B cell (primary cell): ENCODE measurements at regions not wholly inside any gene's neighbourhood (a gene's known extent, or its start where the extent isn't known, plus 50 kb on each side); places are given as distances from the start of the nearest gene placed in this dataset.

Experiments used
- ATAC-seq: fragments of 200-7000 bp; cut with Tn5 transposase; one replicate; pipeline ENCODE4 v1.10.0; 2021; ENCODE audit warnings: low read depth, mild to moderate bottlenecking, moderate number of reproducible peaks, moderate library complexity
- CTCF ChIA-PET: fragments of 350-600 bp; sonication (Branson Sonifier 250); formaldehyde crosslinking; loops from one replicate; lab custom pipeline; 2021; ENCODE audit warnings: antibody characterized with exemption, inconsistent platforms; lab: Charles Lee
- POLR2A ChIA-PET: fragments of 350-600 bp; sonication (Branson Sonifier 250); formaldehyde crosslinking; loops from one replicate; lab custom pipeline; 2021; ENCODE audit warnings: antibody characterized with exemption; lab: Charles Lee
- DNase-seq: peaks from one replicate; pipeline ENCODE4 v3.0.0; 2013
- H2AFZ ChIP-seq: 2 replicates; pipeline ENCODE4 v1.6.1; 2012; ENCODE audit warnings: mild to moderate bottlenecking, low read depth, low read length; ENCODE audit not compliant: insufficient read depth, poor library complexity, severe bottlenecking
- H3K27ac ChIP-seq, 2 donors: 1 replicate in 1 of 2; 2 replicates in 1 of 2; pipeline ENCODE4 v1.5.1; 2012 to 2013; ENCODE audit warnings: low read length in 2 of 2, mild to moderate bottlenecking in 2 of 2, moderate library complexity in 1 of 2
- H3K27me3 ChIP-seq, 4 experiments: fragments of 200-600 bp in 1 of 4; sonication (generic) in 1 of 4; replicated peaks in 1 of 4; 1 replicate in 2 of 4; 2 replicates in 2 of 4; pipeline versions ENCODE4 v1.6.1 to v1.7.0; 2013 to 2016; ENCODE audit warnings: low read length in 3 of 4, mild to moderate bottlenecking in 2 of 4, mixed read lengths in 1 of 4, moderate library complexity in 1 of 4; ENCODE audit not compliant: insufficient read depth in 4 of 4, control insufficient read depth in 3 of 4; ENCODE audit errors: control extremely low read depth in 1 of 4
- H3K36me3 ChIP-seq, 2 experiments: replicated peaks in 1 of 2; 1 replicate in 1 of 2; 2 replicates in 1 of 2; pipeline versions ENCODE4 v1.6.1 to v1.7.1; 2013; ENCODE audit warnings: low read length in 1 of 2; ENCODE audit not compliant: insufficient read depth in 2 of 2, control insufficient read depth in 1 of 2; ENCODE audit errors: control extremely low read depth in 1 of 2, extremely low read depth in 1 of 2
- H3K4me1 ChIP-seq, 2 donors: fragments of 200-600 bp in 1 of 2; sonication (generic) in 1 of 2; 1 replicate in 1 of 2; 2 replicates in 1 of 2; pipeline versions ENCODE4 v1.5.1 to v1.6.1; 2013 to 2017; ENCODE audit warnings: low read length in 2 of 2; ENCODE audit not compliant: control insufficient read depth in 2 of 2, insufficient read depth in 2 of 2
- H3K4me2 ChIP-seq: replicated peaks from 2 replicates; pipeline ENCODE3; 2012; ENCODE audit warnings: mild to moderate bottlenecking, low read depth, low read length; ENCODE audit not compliant: poor library complexity, severe bottlenecking
- H3K4me3 ChIP-seq, 5 experiments: fragments of 200-600 bp in 1 of 5; sonication (generic) in 1 of 5; 1 replicate in 3 of 5; 2 replicates in 2 of 5; pipeline versions ENCODE4 v1.5.1 to v1.7.0; 2011 to 2016; ENCODE audit warnings: low read length in 4 of 5, mild to moderate bottlenecking in 4 of 5, low read depth in 2 of 5, control low read depth in 1 of 5, moderate library complexity in 1 of 5; ENCODE audit not compliant: insufficient read depth in 1 of 5; ENCODE audit errors: control extremely low read depth in 1 of 5, extremely low read depth in 1 of 5
- H3K79me2 ChIP-seq: fragments of 200-600 bp; sonication (generic); one replicate; pipeline ENCODE4 v1.6.0; 2016; ENCODE audit warnings: low read length; ENCODE audit not compliant: control insufficient read depth, insufficient read depth
- H3K9ac ChIP-seq: fragments of 200-600 bp; sonication (generic); 2 replicates; pipeline ENCODE4 v1.6.1; 2017; ENCODE audit warnings: mild to moderate bottlenecking, low read length, moderate library complexity
- H3K9me3 ChIP-seq, 3 donors: one replicate each; pipeline versions ENCODE4 v1.6.1 to v1.7.1; 2013; ENCODE audit warnings: low read length in 2 of 3; ENCODE audit not compliant: control insufficient read depth in 2 of 3, insufficient read depth in 1 of 3; ENCODE audit errors: control extremely low read depth in 1 of 3
- H4K20me1 ChIP-seq: 2 replicates; pipeline ENCODE4 v1.6.0; 2012; ENCODE audit warnings: mild to moderate bottlenecking, low read length; ENCODE audit not compliant: insufficient read depth, control insufficient read depth, poor library complexity, severe bottlenecking
- H3K27ac Mint-ChIP-seq: one replicate; pipeline ENCODE4 v1.8.0; 2021; ENCODE audit warnings: mixed read lengths
- H3K27me3 Mint-ChIP-seq: one replicate; pipeline ENCODE4 v1.8.0; 2021; ENCODE audit warnings: mixed read lengths
- H3K4me1 Mint-ChIP-seq: one replicate; pipeline ENCODE4 v1.8.0; 2021; ENCODE audit warnings: mixed read lengths
- H3K4me3 Mint-ChIP-seq: one replicate; pipeline ENCODE4 v1.8.0; 2021; ENCODE audit warnings: mixed read lengths
- H3K9me3 Mint-ChIP-seq: one replicate; pipeline ENCODE4 v1.8.0; 2022; ENCODE audit warnings: mixed read lengths; ENCODE audit not compliant: insufficient read depth
- EZH2 ChIP-seq: IDR thresholded peaks from 2 replicates; pipeline ENCODE4 v1.6.1; 2012; ENCODE audit warnings: borderline replicate concordance, low read depth, mild to moderate bottlenecking, moderate library complexity, low read length; ENCODE audit not compliant: insufficient read depth, poor library complexity, severe bottlenecking
- WGBS: methylation state at CpG from one replicate; pipeline ENCODE4 v1.1.5; 2013; ENCODE audit warnings: missing lambda C conversion rate; ENCODE audit not compliant: insufficient coverage; 5-methylcytosine and 5-hydroxymethylcytosine counted together
- intact Hi-C: fragments of 100-400 bp; cut with micrococcal nuclease; formaldehyde crosslinking; loops from one replicate; pipeline ENCODE4 v1.10.0; 2022
- TF ChIP-seq, protein P1 (sequence below): fragments of 200-600 bp; IDR thresholded peaks from one replicate; pipeline ENCODE4 v1.8.0; 2022; ENCODE audit warnings: antibody characterized with exemption, mild to moderate bottlenecking

DNA sequence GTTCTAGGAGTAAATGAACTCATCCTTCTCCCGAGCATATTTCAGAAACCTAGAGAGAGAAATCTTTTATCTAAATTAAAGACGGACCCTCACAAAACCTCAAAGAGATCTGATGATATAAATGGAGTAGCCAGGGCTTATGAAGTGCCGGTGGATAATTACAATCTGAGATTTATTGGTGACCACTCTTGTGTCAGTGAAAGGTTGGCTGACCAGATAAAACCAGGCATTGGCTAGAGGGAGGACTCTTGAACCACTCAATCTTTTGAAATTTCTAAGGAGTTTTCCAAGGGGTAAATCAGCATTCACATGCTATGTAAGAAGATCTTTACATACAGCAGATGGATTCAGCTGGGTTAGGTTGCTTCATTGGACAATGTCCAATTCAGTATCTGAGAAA, 227.3 kb upstream of the MMADHC start:
- H3K4me2 ChIP-seq = no peak overlapping the region
- Mint-ChIP-seq H3K27ac (no peak overlapping the region), H3K27me3 (no peaks in the 10 kb centered on the region), H3K9me3 (no peaks in the 10 kb centered on the region), H3K4me1 (no peaks in the 10 kb centered on the region), H3K4me3 (no peak overlapping the region)
- DNase-seq (no peak), ATAC-seq (no peak)
- no peak overlapping the region for H3K4me3 ChIP-seq
- H2AFZ ChIP-seq = no peak overlapping the region
- H4K20me1 ChIP-seq = no peaks in the 10 kb centered on the region
- POLR2A ChIA-PET = no interaction called here
- intact Hi-C loops = no loop called here
- CTCF ChIA-PET = no interaction called here
- H3K36me3 ChIP-seq = no peaks in the 10 kb centered on the region
- no peaks in the 10 kb centered on the region for H3K27me3 ChIP-seq
- peaks cover 0 to 6% (median 0%) of the 10 kb centered on the region in 3 donors for H3K9me3 ChIP-seq
- no peak overlapping the region for H3K27ac ChIP-seq
- no peaks in the 10 kb centered on the region for H3K4me1 ChIP-seq
- WGBS = 100% methylated on average over 1 of the region's 3 CpGs
- TF ChIP-seq, protein P1, sequence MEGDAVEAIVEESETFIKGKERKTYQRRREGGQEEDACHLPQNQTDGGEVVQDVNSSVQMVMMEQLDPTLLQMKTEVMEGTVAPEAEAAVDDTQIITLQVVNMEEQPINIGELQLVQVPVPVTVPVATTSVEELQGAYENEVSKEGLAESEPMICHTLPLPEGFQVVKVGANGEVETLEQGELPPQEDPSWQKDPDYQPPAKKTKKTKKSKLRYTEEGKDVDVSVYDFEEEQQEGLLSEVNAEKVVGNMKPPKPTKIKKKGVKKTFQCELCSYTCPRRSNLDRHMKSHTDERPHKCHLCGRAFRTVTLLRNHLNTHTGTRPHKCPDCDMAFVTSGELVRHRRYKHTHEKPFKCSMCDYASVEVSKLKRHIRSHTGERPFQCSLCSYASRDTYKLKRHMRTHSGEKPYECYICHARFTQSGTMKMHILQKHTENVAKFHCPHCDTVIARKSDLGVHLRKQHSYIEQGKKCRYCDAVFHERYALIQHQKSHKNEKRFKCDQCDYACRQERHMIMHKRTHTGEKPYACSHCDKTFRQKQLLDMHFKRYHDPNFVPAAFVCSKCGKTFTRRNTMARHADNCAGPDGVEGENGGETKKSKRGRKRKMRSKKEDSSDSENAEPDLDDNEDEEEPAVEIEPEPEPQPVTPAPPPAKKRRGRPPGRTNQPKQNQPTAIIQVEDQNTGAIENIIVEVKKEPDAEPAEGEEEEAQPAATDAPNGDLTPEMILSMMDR = no peak
- TF ChIP-seq EZH2 = no peak
- H3K9ac ChIP-seq = no peak overlapping the region
- H3K79me2 ChIP-seq = no peaks in the 10 kb centered on the region

DNA sequence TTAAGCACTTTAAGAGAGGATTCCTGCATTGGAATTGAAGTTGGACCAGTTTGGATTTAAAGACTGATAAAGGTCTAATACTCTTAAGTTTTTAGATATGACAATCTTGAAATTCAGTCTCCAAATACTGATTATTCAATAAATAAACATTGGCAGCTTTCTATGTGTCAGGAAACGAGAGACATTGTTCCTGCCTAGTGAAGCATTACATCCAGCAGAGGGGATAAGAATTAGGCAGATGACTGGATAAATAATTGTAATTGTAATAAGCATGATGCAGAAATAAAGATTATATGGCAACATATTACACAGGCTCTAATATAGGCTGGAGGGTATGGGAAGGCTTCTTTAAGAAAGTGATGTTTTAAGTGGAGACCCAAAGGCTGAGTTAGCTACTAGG, 226.5 kb upstream of the MMADHC start:
- Histone ChIP-seq H3K9ac (no peak overlapping the region), H3K79me2 (no peaks in the 10 kb centered on the region), H3K4me1 (no peaks in the 10 kb centered on the region), H3K4me3 (no peak overlapping the region), H3K4me2 (no peak overlapping the region), H2AFZ (no peak overlapping the region), H3K27me3 (no peaks in the 10 kb centered on the region), H3K27ac (no peak overlapping the region), H4K20me1 (no peaks in the 10 kb centered on the region), H3K36me3 (no peaks in the 10 kb centered on the region), H3K9me3 (peaks cover 0 to 6% (median 0%) of the 10 kb centered on the region in 3 donors)
- Mint-ChIP-seq H3K9me3 (peaks cover 4% of the 10 kb centered on the region), H3K27me3 (no peaks in the 10 kb centered on the region), H3K4me3 (no peak overlapping the region), H3K27ac (no peak overlapping the region), H3K4me1 (no peaks in the 10 kb centered on the region)
- ChIA-PET POLR2A (no interaction called here), CTCF (no interaction called here)
- DNase-seq (no peak), ATAC-seq (no peak)
- intact Hi-C loops = no loop called here
- WGBS = no CpG with 5 or more reads among the region's 1 CpG
- TF ChIP-seq, protein P1 = no peak
- TF ChIP-seq EZH2 = no peak
